ENCODE measurements at regions not wholly inside any gene's neighbourhood (a gene's known extent, or its start where the extent isn't known, plus 50 kb on each side); places are given as distances from the start of the nearest gene placed in this dataset.

DNA sequence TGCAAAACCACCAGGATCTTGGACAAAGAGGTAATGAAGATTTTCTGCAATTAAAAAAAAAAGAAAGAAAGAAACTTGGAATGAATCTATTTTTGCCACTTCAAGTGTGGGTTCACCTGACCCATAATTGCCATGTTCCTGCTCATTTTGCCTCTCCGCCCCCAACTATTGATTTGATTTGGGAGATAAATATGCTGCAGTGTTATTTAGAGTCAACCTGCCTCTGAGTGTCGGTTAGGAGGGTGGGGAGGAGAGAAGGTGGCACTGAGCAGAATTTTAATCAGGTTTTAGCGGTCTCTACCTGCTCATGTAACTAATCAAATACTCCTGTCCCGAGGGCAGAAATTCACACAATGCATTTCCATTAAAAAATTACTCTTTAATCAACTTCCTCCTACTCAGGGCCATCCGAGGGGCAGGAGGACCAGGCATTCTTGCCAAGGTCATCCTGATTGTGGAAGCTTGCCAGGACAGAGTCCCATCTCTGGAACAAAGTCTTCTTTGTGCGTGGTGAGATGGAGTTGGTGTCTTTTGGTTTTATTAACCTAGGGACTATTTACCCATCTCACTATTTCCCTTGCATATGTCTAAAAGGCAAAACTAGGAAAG, 300.1 kb downstream of the CDH26 start:
- TF ChIP-seq TAF1 (IDR thresholded peaks at IDR 0.05; ENCODE audit: borderline replicate concordance, insufficient read depth, low read length) (no peak), SIN3A (IDR thresholded peaks at IDR 0.05; ENCODE audit: borderline replicate concordance, insufficient read depth, low read length) (no peak), POLR2AphosphoS5 (IDR thresholded peaks at IDR 0.05; ENCODE audit: low read depth, low read length) (no peak), FOXP2 (optimal IDR thresholded peaks at IDR 0.05; ENCODE audit: borderline replicate concordance, extremely low read depth, extremely low read length, insufficient read depth) (no peak), REST (IDR thresholded peaks at IDR 0.05; ENCODE audit: insufficient read depth in 1 of 2, low read depth in 2 of 2, low read length in 2 of 2) (no peak)

GRCh38 chr20:60261333-60261732, 303.1 kb downstream of the CDH26 start:
- TF ChIP-seq SIN3A (IDR thresholded peaks at IDR 0.05; ENCODE audit: borderline replicate concordance, insufficient read depth, low read length) (no peak), POLR2AphosphoS5 (IDR thresholded peaks at IDR 0.05; ENCODE audit: low read depth, low read length) (no peak), FOXP2 (optimal IDR thresholded peaks at IDR 0.05; ENCODE audit: borderline replicate concordance, extremely low read depth, extremely low read length, insufficient read depth) (no peak), REST (IDR thresholded peaks at IDR 0.05; ENCODE audit: insufficient read depth in 1 of 2, low read depth in 2 of 2, low read length in 2 of 2) (no peak)

- TF ChIP-seq POLR2AphosphoS5 (IDR thresholded peaks at IDR 0.05; ENCODE audit: low read depth, low read length) (no peak), REST (IDR thresholded peaks at IDR 0.05; ENCODE audit: insufficient read depth in 1 of 2, low read depth in 2 of 2, low read length in 2 of 2) (no peak), SIN3A (IDR thresholded peaks at IDR 0.05; ENCODE audit: borderline replicate concordance, insufficient read depth, low read length) (no peak), FOXP2 (optimal IDR thresholded peaks at IDR 0.05; ENCODE audit: borderline replicate concordance, extremely low read depth, extremely low read length, insufficient read depth) (no peak), TAF1 (IDR thresholded peaks at IDR 0.05; ENCODE audit: borderline replicate concordance, insufficient read depth, low read length) (no peak)
These were observed 304.9 kb downstream of the CDH26 start for GRCh38 chr20:60262967-60263603.

DNA sequence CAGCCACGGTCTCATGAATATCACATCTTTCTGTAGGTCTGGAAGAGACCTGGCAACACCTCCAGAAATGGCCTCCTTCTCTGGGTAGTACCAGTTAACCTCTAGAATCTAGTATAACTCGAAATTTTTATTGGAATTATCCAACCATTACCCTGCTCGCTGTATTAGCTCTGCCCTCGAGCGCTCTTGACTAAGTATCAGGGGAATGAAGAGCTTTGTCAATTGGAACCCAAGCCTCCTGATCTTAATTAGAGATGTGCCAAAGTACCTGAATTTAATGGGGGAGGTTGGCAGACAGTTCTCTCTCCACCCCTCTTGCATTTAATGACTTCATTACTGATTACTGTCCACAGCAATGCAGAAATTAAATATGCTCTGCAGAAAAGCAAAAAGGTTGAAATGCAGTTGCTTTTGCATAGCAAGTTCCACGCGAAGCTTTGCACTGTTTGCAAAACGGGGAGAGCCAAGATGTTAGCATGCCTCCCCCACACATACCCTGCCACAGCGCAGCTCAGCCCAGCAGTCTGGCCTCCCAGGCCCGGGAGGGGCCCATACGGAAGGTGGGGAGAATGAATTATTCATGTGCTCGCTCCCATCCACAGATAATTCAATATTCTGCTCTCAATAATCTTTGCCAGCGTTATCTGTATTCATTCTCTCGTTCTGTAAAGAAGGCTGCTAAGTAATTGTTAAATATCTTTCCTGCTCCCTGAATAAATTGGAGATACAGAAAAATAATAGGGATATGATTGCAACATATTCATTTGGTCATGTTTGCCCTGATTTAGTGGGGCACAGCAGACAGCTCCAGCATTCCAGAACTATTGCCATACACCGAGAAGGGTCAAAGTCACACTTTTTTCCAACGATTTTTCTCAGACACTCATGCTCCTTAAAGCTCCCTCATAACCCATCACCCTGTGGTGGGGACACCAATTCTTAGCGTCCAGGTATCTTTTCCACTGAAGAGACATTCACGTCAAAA, 305.8 kb downstream of the CDH26 start:
- TF ChIP-seq SIN3A (IDR thresholded peaks at IDR 0.05; ENCODE audit: borderline replicate concordance, insufficient read depth, low read length) (no peak), POLR2AphosphoS5 (IDR thresholded peaks at IDR 0.05; ENCODE audit: low read depth, low read length) (no peak), FOXP2 (optimal IDR thresholded peaks at IDR 0.05; ENCODE audit: borderline replicate concordance, extremely low read depth, extremely low read length, insufficient read depth) (no peak), TAF1 (IDR thresholded peaks at IDR 0.05; ENCODE audit: borderline replicate concordance, insufficient read depth, low read length) (no peak), REST (IDR thresholded peaks at IDR 0.05; ENCODE audit: insufficient read depth in 1 of 2, low read depth in 2 of 2, low read length in 2 of 2) (no peak)

Data from PFSK-1 (cell line).